H1 (cell line): ENCODE measurements at regions not wholly inside any gene's neighbourhood (a gene's known extent, or its start where the extent isn't known, plus 50 kb on each side); places are given as distances from the start of the nearest gene placed in this dataset.
A peak's percentile ranks its signal among the peaks of the same experiment; 100 is the strongest.

Source experiments
- CTCF ChIA-PET: fragments of 300-600 bp; sonication (Branson Sonifier 250); formaldehyde crosslinking; loops from one replicate; lab custom pipeline; 2021; ENCODE audit not compliant: partially characterized antibody; lab: Charles Lee
- POLR2A ChIA-PET: fragments of 300-600 bp; sonication (Branson Sonifier 250); formaldehyde crosslinking; loops from one replicate; lab custom pipeline; 2021; ENCODE audit warnings: inconsistent platforms; ENCODE audit not compliant: partially characterized antibody; lab: Charles Lee
- DNase-seq, 2 experiments: peaks; one replicate each; pipeline versions ENCODE4 v3.0.0 to v3.0.0-alpha.2; 2010 to 2022; ENCODE audit warnings: low spot score in 2 of 2, low read depth in 1 of 2, mixed read lengths in 1 of 2
- FAIRE-seq: peaks from 2 replicates; lab custom pipeline; 2011; peaks lifted over from hg19 to GRCh38; lab: Jason Lieb, UNC
- H2AFZ ChIP-seq: 2 replicates; pipeline ENCODE4 v1.8.1; 2012; ENCODE audit warnings: low read length, inconsistent platforms
- H2AK5ac ChIP-seq: 2 replicates; pipeline ENCODE4 v1.6.1; 2013; ENCODE audit warnings: low read depth, low read length
- H2BK120ac ChIP-seq: replicated peaks from 2 replicates; pipeline ENCODE3; 2013; ENCODE audit warnings: low read depth, low read length, inconsistent platforms
- H2BK12ac ChIP-seq: 2 replicates; pipeline ENCODE4 v1.6.1; 2013; ENCODE audit warnings: low read depth, low read length
- H2BK15ac ChIP-seq: 2 replicates; pipeline ENCODE4 v1.6.1; 2013; ENCODE audit warnings: low read length
- H2BK20ac ChIP-seq: 2 replicates; pipeline ENCODE4 v1.6.1; 2013; ENCODE audit warnings: low read length
- H2BK5ac ChIP-seq: 2 replicates; pipeline ENCODE4 v1.6.1; 2013; ENCODE audit warnings: low read depth, low read length
- H3K14ac ChIP-seq: 2 replicates; pipeline ENCODE4 v1.6.1; 2013; ENCODE audit warnings: inconsistent platforms; ENCODE audit not compliant: insufficient read length
- H3K18ac ChIP-seq: 2 replicates; pipeline ENCODE4 v1.6.1; 2013; ENCODE audit warnings: low read length; ENCODE audit errors: extremely low read depth
- H3K23ac ChIP-seq: 2 replicates; pipeline ENCODE4 v1.6.1; 2013; ENCODE audit warnings: inconsistent platforms; ENCODE audit not compliant: insufficient read length
- H3K23me2 ChIP-seq: 2 replicates; pipeline ENCODE4 v1.6.1; 2013; ENCODE audit warnings: low read depth, low read length
- H3K27ac ChIP-seq: 2 replicates; pipeline ENCODE4 v1.6.1; 2011; ENCODE audit warnings: low read depth, low read length, inconsistent platforms
- H3K27me3 ChIP-seq, 4 experiments: replicated peaks in 1 of 4; 1 replicate in 1 of 4; 2 replicates in 3 of 4; pipeline versions ENCODE4 v1.6.1 to v1.8.1; 2011 to 2013; ENCODE audit warnings: low read length in 3 of 4, mild to moderate bottlenecking in 3 of 4, inconsistent platforms in 2 of 4, mixed read lengths in 2 of 4, moderate library complexity in 1 of 4; ENCODE audit not compliant: control insufficient read depth in 3 of 4, insufficient read depth in 3 of 4; ENCODE audit errors: extremely low read depth in 1 of 4
- H3K36me3 ChIP-seq, 4 experiments: 2 replicates each; pipeline versions ENCODE4 v1.6.1 to v1.8.1; 2011 to 2013; ENCODE audit warnings: mild to moderate bottlenecking in 4 of 4, low read length in 3 of 4, moderate library complexity in 2 of 4, control low read depth in 1 of 4, inconsistent platforms in 1 of 4; ENCODE audit not compliant: insufficient read depth in 4 of 4, control insufficient read depth in 2 of 4
- H3K4ac ChIP-seq: replicated peaks from 2 replicates; pipeline ENCODE3; 2013; ENCODE audit warnings: low read length, low read depth, mixed read lengths, inconsistent platforms; ENCODE audit not compliant: insufficient read length
- H3K4me1 ChIP-seq, 4 experiments: replicated peaks in 1 of 4; 1 replicate in 1 of 4; 2 replicates in 3 of 4; pipeline versions ENCODE4 v1.6.1 to v1.8.1; 2011 to 2013; ENCODE audit warnings: low read length in 3 of 4, inconsistent platforms in 2 of 4, mixed read lengths in 1 of 4; ENCODE audit not compliant: insufficient read depth in 4 of 4, control insufficient read depth in 3 of 4
- H3K4me2 ChIP-seq, 2 experiments: 2 replicates each; pipeline versions ENCODE4 v1.6.1 to v1.8.1; 2011 to 2013; ENCODE audit warnings: low read depth in 2 of 2, low read length in 2 of 2, control low read depth in 1 of 2, inconsistent platforms in 1 of 2, mild to moderate bottlenecking in 1 of 2; ENCODE audit not compliant: insufficient read depth in 1 of 2
- H3K4me3 ChIP-seq, 4 experiments: fragments of 200-600, 300-600 bp in 1 of 4; sonication (generic), shearing (Covaris generic), sonication (Bioruptor Twin) in 1 of 4; 2 replicates each; pipeline versions ENCODE4 v1.5.1 to v1.8.1; 2011 to 2016; ENCODE audit warnings: low read length in 4 of 4, low read depth in 3 of 4, control low read depth in 2 of 4, inconsistent platforms in 2 of 4, mild to moderate bottlenecking in 2 of 4, mixed read lengths in 1 of 4, moderate library complexity in 1 of 4; ENCODE audit not compliant: insufficient read depth in 2 of 4; ENCODE audit errors: extremely low read depth in 1 of 4
- H3K56ac ChIP-seq: replicated peaks from 2 replicates; pipeline ENCODE3; 2013; ENCODE audit warnings: low read depth, mild to moderate bottlenecking, mixed read lengths, low read length, inconsistent platforms; ENCODE audit not compliant: insufficient read length
- H3K79me1 ChIP-seq: 2 replicates; pipeline ENCODE4 v1.6.1; 2013; ENCODE audit warnings: low read depth, low read length, control low read depth
- H3K79me2 ChIP-seq, 2 experiments: 2 replicates each; pipeline versions ENCODE4 v1.6.1 to v1.8.1; 2012 to 2013; ENCODE audit warnings: low read length in 2 of 2, mild to moderate bottlenecking in 2 of 2, inconsistent platforms in 1 of 2; ENCODE audit not compliant: insufficient read depth in 2 of 2, control insufficient read depth in 1 of 2
- H3K9ac ChIP-seq, 4 experiments: replicated peaks in 1 of 4; 1 replicate in 1 of 4; 2 replicates in 3 of 4; pipeline versions ENCODE4 v1.6.1 to v1.8.1; 2011 to 2013; ENCODE audit warnings: low read depth in 3 of 4, low read length in 3 of 4, control low read depth in 2 of 4, mild to moderate bottlenecking in 2 of 4, moderate library complexity in 2 of 4, inconsistent platforms in 1 of 4; ENCODE audit errors: extremely low read depth in 1 of 4
- H3K9me3 ChIP-seq, 2 experiments: 2 replicates each; pipeline versions ENCODE4 v1.6.1 to v1.8.1; 2012 to 2013; ENCODE audit warnings: mild to moderate bottlenecking in 2 of 2, moderate library complexity in 2 of 2, control low read depth in 1 of 2, inconsistent platforms in 1 of 2, low read depth in 1 of 2, low read length in 1 of 2, mixed read lengths in 1 of 2; ENCODE audit not compliant: insufficient read depth in 2 of 2
- H4K20me1 ChIP-seq, 2 experiments: replicated peaks in 1 of 2; 2 replicates each; pipeline versions ENCODE3 to v1.8.1; 2011 to 2013; ENCODE audit warnings: inconsistent platforms in 2 of 2, low read length in 2 of 2, mild to moderate bottlenecking in 1 of 2; ENCODE audit not compliant: insufficient read depth in 2 of 2, control insufficient read depth in 1 of 2
- H4K5ac ChIP-seq: 2 replicates; pipeline ENCODE4 v1.6.1; 2013; ENCODE audit warnings: low read length, low read depth, mixed read lengths, inconsistent platforms; ENCODE audit not compliant: insufficient read length
- H4K8ac ChIP-seq: 2 replicates; pipeline ENCODE4 v1.8.0; 2013; ENCODE audit warnings: mild to moderate bottlenecking, moderate library complexity, low read length, inconsistent platforms; ENCODE audit not compliant: insufficient read depth; ENCODE audit errors: extremely low read depth
- H4K91ac ChIP-seq: replicated peaks from 2 replicates; pipeline ENCODE3; 2013; ENCODE audit warnings: low read length, mixed read lengths, inconsistent platforms; ENCODE audit not compliant: insufficient read length
- CTCF ChIP-seq, 3 experiments: IDR thresholded peaks; 1 replicate in 2 of 3; 2 replicates in 1 of 3; pipeline versions ENCODE4 v1.5.1 to v1.6.1; 2011; ENCODE audit warnings: low read length in 3 of 3, mild to moderate bottlenecking in 3 of 3, inconsistent platforms in 2 of 3, low read depth in 1 of 3, moderate library complexity in 1 of 3; ENCODE audit not compliant: insufficient read depth in 1 of 3; ENCODE audit errors: control extremely low read depth in 1 of 3
- EZH2 ChIP-seq: fragments of 200-600 bp; sonication (generic); IDR thresholded peaks from 2 replicates; pipeline ENCODE4 v1.7.1; 2012; ENCODE audit warnings: low read depth, mild to moderate bottlenecking, moderate library complexity, low read length, inconsistent platforms; ENCODE audit not compliant: severe bottlenecking
- RNF2 ChIP-seq: fragments of 200-900, 300-1000 bp; sonication (generic); IDR thresholded peaks from 2 replicates; pipeline ENCODE4 v1.7.1; 2016; ENCODE audit warnings: borderline replicate concordance, low read depth, mild to moderate bottlenecking, antibody characterized with exemption, low read length; ENCODE audit not compliant: poor library complexity, severe bottlenecking; ENCODE audit errors: missing control alignments
- SP4 ChIP-seq: IDR thresholded peaks from 2 replicates; pipeline ENCODE4 v1.6.1; 2012; ENCODE audit warnings: low read length, inconsistent platforms
- WGBS, 2 experiments: shearing (Covaris generic) in 1 of 2; methylation state at CpG; one replicate each; pipeline versions ENCODE4 v1.1.6 to v1.1.7; 2013 to 2015; ENCODE audit warnings: low lambda C conversion rate in 2 of 2, mixed read lengths in 2 of 2, inconsistent platforms in 1 of 2, low coverage in 1 of 2, missing lambda C conversion rate in 1 of 2; ENCODE audit not compliant: insufficient replicate concordance in 2 of 2, insufficient coverage in 1 of 2, insufficient read length in 1 of 2; ENCODE audit errors: extremely low coverage in 1 of 2, missing lambda C conversion rate in 1 of 2; 5-methylcytosine and 5-hydroxymethylcytosine counted together

- no peak overlapping the region for H4K8ac ChIP-seq
- no peak overlapping the region for H4K91ac ChIP-seq
- FAIRE-seq (no peak), DNase-seq (no peak)
- H2BK12ac ChIP-seq: no peak overlapping the region
- H4K20me1 ChIP-seq: no peaks in the 10 kb centered on the region
- no peaks in the 10 kb centered on the region for H3K23me2 ChIP-seq
- no peak overlapping the region for H2AK5ac ChIP-seq
- no peak overlapping the region for H3K14ac ChIP-seq
- ChIA-PET CTCF (interaction anchor here (1.3 to 3.2 kb wide), 5 partner anchors 10 to 359 kb away, joined by 3 to 29 read pairs (median 6); partner anchors contain the start of gene SNX18), POLR2A (no interaction called here)
- TF ChIP-seq SP4 (no peak), RNF2 (no peak), EZH2 (no peak), CTCF (IDR thresholded peaks at IDR 0.05; ENCODE audit: control extremely low read depth in 1 of 3, insufficient read depth in 1 of 3, low read depth in 1 of 3, low read length in 3 of 3) (no peak)
- peaks cover 0 to 1% (median under 1%) of the 10 kb centered on the region in 4 experiments; a peak in 3 of 7 replicates for H3K27me3 ChIP-seq
- H3K9me3 ChIP-seq: no peaks in the 10 kb centered on the region
- no peaks in the 10 kb centered on the region; a peak in 1 of 8 replicates for H3K36me3 ChIP-seq
- H3K23ac ChIP-seq: no peak overlapping the region
- H3K27ac ChIP-seq: no peak overlapping the region
- WGBS, 2 experiments: 84% methylated on average over 2 of the region's 2 CpGs; no CpG with 5 or more reads in 1 of the 2 experiments
- no peak overlapping the region for H2BK5ac ChIP-seq
- peak overlapping the region; percentile 57; the same call in 1 of the 2 replicates for H2AFZ ChIP-seq
- no peak overlapping the region for H2BK120ac ChIP-seq
- no peak overlapping the region for H3K4me3 ChIP-seq
- H2BK15ac ChIP-seq: no peak overlapping the region
- no peak overlapping the region for H3K9ac ChIP-seq
- H3K4me2 ChIP-seq: no peak overlapping the region
- no peaks in the 10 kb centered on the region for H3K79me1 ChIP-seq
- peaks cover 0 to 6% (median 4%) of the 10 kb centered on the region in 4 experiments; a peak in 3 of 7 replicates for H3K4me1 ChIP-seq
- H2BK20ac ChIP-seq: no peak overlapping the region
- no peak overlapping the region for H3K4ac ChIP-seq
- no peaks in the 10 kb centered on the region for H3K79me2 ChIP-seq
- no peak overlapping the region for H3K56ac ChIP-seq
- H3K18ac ChIP-seq: no peak overlapping the region
- H4K5ac ChIP-seq: no peak overlapping the region
Observed at GRCh38 chr5:54876976-54877375, 108.4 kb downstream of the ESM1 start.
